HEK293 (cell line): ENCODE measurements at regions not wholly inside any gene's neighbourhood (a gene's known extent, or its start where the extent isn't known, plus 50 kb on each side); places are given as distances from the start of the nearest gene placed in this dataset.

ENCODE experiments used
- CTCF ChIA-PET: fragments of 350-600 bp; formaldehyde crosslinking; extraction: SDS; loops from one replicate; lab custom pipeline; 2021; ENCODE audit warnings: antibody characterized with exemption; lab: Yijun Ruan, JAX
- POLR2A ChIA-PET: fragments of 300-600 bp; formaldehyde crosslinking; extraction: SDS; loops from one replicate; lab custom pipeline; 2020; ENCODE audit warnings: antibody characterized with exemption, inconsistent platforms; lab: Yijun Ruan, JAX
- H3K27ac ChIP-seq: fragments of 200-500 bp; sonication (Bioruptor generic); 2 replicates; pipeline ENCODE4 v1.5.1; 2014; ENCODE audit warnings: low read depth, low read length, control low read depth, inconsistent platforms; ENCODE audit errors: extremely low read depth
- H3K36me3 ChIP-seq, 2 experiments: fragments of 200-500 bp in 1 of 2; sonication (Bioruptor generic) in 1 of 2; 1 replicate in 1 of 2; 2 replicates in 1 of 2; pipeline ENCODE4 v1.5.1; 2014 to 2017; ENCODE audit warnings: inconsistent platforms in 2 of 2, low read length in 2 of 2; ENCODE audit not compliant: control insufficient read depth in 2 of 2, insufficient read depth in 1 of 2
- H3K4me1 ChIP-seq: fragments of 200-500 bp; sonication (Bioruptor generic); 2 replicates; pipeline ENCODE4 v1.5.1; 2014; ENCODE audit warnings: mild to moderate bottlenecking, low read length, inconsistent platforms; ENCODE audit not compliant: control insufficient read depth, insufficient read depth
- H3K4me3 ChIP-seq: 2 replicates; pipeline ENCODE4 v1.5.1; 2011; ENCODE audit warnings: low read depth, mild to moderate bottlenecking, control low read depth, low read length, moderate library complexity
- H3K9me3 ChIP-seq: fragments of 200-500 bp; sonication (Bioruptor generic); 2 replicates; pipeline ENCODE4 v1.5.1; 2014; ENCODE audit warnings: low read depth, low read length, inconsistent platforms; ENCODE audit not compliant: control insufficient read depth, insufficient read depth
- BCL11B ChIP-seq: fragments of 450-650 bp; formaldehyde crosslinking; IDR thresholded peaks from 2 replicates; pipeline ENCODE4 v1.5.1; 2016; ENCODE audit warnings: low read depth, missing biosample characterization, missing genetic modification characterization
- EGR2 ChIP-seq: fragments of 450-650 bp; formaldehyde crosslinking; IDR thresholded peaks from 2 replicates; pipeline ENCODE4 v1.5.1; 2016; ENCODE audit warnings: low read depth, missing biosample characterization, missing genetic modification characterization
- GLI2 ChIP-seq: fragments of 450-650 bp; formaldehyde crosslinking; IDR thresholded peaks from 2 replicates; pipeline ENCODE4; 2017; ENCODE audit warnings: missing biosample characterization, missing genetic modification characterization, low read depth, borderline replicate concordance
- GLI4 ChIP-seq: fragments of 450-650 bp; formaldehyde crosslinking; IDR thresholded peaks from 2 replicates; pipeline ENCODE4 v1.5.1; 2016; ENCODE audit warnings: missing biosample characterization, missing genetic modification characterization
- GLIS1 ChIP-seq: fragments of 450-650 bp; formaldehyde crosslinking; IDR thresholded peaks from 2 replicates; pipeline ENCODE4 v1.5.1; 2016; ENCODE audit warnings: missing biosample characterization, missing genetic modification characterization
- KLF16 ChIP-seq: fragments of 450-650 bp; formaldehyde crosslinking; IDR thresholded peaks from 2 replicates; pipeline ENCODE4 v1.5.1; 2017; ENCODE audit warnings: missing biosample characterization, missing genetic modification characterization
- PRDM10 ChIP-seq: fragments of 450-650 bp; formaldehyde crosslinking; IDR thresholded peaks from 2 replicates; pipeline ENCODE4 v1.5.1; 2016; ENCODE audit warnings: missing biosample characterization, missing genetic modification characterization
- PRDM2 ChIP-seq: fragments of 450-650 bp; formaldehyde crosslinking; IDR thresholded peaks from 2 replicates; pipeline ENCODE4 v1.5.1; 2016; ENCODE audit warnings: missing biosample characterization, missing genetic modification characterization, borderline replicate concordance
- SETDB1 ChIP-seq: IDR thresholded peaks from one replicate; pipeline ENCODE4 v1.6.1; 2017; ENCODE audit warnings: mild to moderate bottlenecking, low read length, moderate library complexity, mixed read lengths; ENCODE audit not compliant: insufficient read length
- WT1 ChIP-seq: fragments of 450-650 bp; formaldehyde crosslinking; IDR thresholded peaks from 2 replicates; pipeline ENCODE4 v1.5.1; 2016; ENCODE audit warnings: missing biosample characterization, missing genetic modification characterization
- ZBTB1 ChIP-seq: fragments of 450-650 bp; formaldehyde crosslinking; IDR thresholded peaks from 2 replicates; pipeline ENCODE4 v1.5.1; 2016; ENCODE audit warnings: missing biosample characterization, missing genetic modification characterization
- ZBTB20 ChIP-seq: fragments of 450-650 bp; formaldehyde crosslinking; IDR thresholded peaks from 2 replicates; pipeline ENCODE4 v1.5.1; 2016; ENCODE audit warnings: missing biosample characterization, missing genetic modification characterization
- ZBTB26 ChIP-seq: fragments of 450-650 bp; formaldehyde crosslinking; optimal IDR thresholded peaks from 2 replicates; pipeline ENCODE3; 2016; ENCODE audit warnings: missing biosample characterization, mild to moderate bottlenecking, missing genetic modification characterization
- ZNF146 ChIP-seq: fragments of 450-650 bp; formaldehyde crosslinking; IDR thresholded peaks from 2 replicates; pipeline ENCODE4 v1.5.1; 2016; ENCODE audit warnings: missing biosample characterization, missing genetic modification characterization
- ZNF155 ChIP-seq: fragments of 450-650 bp; formaldehyde crosslinking; IDR thresholded peaks from 2 replicates; pipeline ENCODE4 v1.5.1; 2016; ENCODE audit warnings: missing biosample characterization, missing genetic modification characterization
- ZNF292 ChIP-seq: fragments of 450-650 bp; formaldehyde crosslinking; IDR thresholded peaks from 2 replicates; pipeline ENCODE4 v1.5.1; 2016; ENCODE audit warnings: low read depth, missing biosample characterization, missing genetic modification characterization, borderline replicate concordance
- ZNF362 ChIP-seq: fragments of 450-650 bp; formaldehyde crosslinking; IDR thresholded peaks from 2 replicates; pipeline ENCODE4 v1.5.1; 2016; ENCODE audit warnings: missing biosample characterization, missing genetic modification characterization
- ZNF529 ChIP-seq: fragments of 450-650 bp; formaldehyde crosslinking; IDR thresholded peaks from 2 replicates; pipeline ENCODE4 v1.5.1; 2017; ENCODE audit warnings: missing genetic modification characterization, missing biosample characterization; ENCODE audit not compliant: insufficient replicate concordance
- ZNF560 ChIP-seq: fragments of 450-650 bp; formaldehyde crosslinking; IDR thresholded peaks from 2 replicates; pipeline ENCODE4 v1.5.1; 2017; ENCODE audit warnings: missing biosample characterization, missing genetic modification characterization, borderline replicate concordance
- ZNF596 ChIP-seq: fragments of 450-650 bp; IDR thresholded peaks from 2 replicates; pipeline ENCODE4 v1.5.0; 2018; ENCODE audit warnings: missing biosample characterization, mild to moderate bottlenecking, missing genetic modification characterization, moderate library complexity
- ZNF623 ChIP-seq: fragments of 450-650 bp; formaldehyde crosslinking; IDR thresholded peaks from 2 replicates; pipeline ENCODE4 v1.5.1; 2016; ENCODE audit warnings: missing biosample characterization, missing genetic modification characterization
- ZNF626 ChIP-seq: fragments of 450-650 bp; sonication (Bioruptor Pico); formaldehyde crosslinking; IDR thresholded peaks from 2 replicates; pipeline ENCODE4 v1.5.1; 2018; ENCODE audit warnings: missing biosample characterization, missing genetic modification characterization, inconsistent platforms
- ZNF664 ChIP-seq: fragments of 450-650 bp; formaldehyde crosslinking; IDR thresholded peaks from 2 replicates; pipeline ENCODE4 v1.5.1; 2016; ENCODE audit warnings: missing biosample characterization, missing genetic modification characterization
- ZNF785 ChIP-seq: fragments of 450-650 bp; formaldehyde crosslinking; IDR thresholded peaks from 2 replicates; pipeline ENCODE4 v1.5.1; 2016; ENCODE audit warnings: missing biosample characterization, missing genetic modification characterization
- ZNF791 ChIP-seq: fragments of 450-650 bp; formaldehyde crosslinking; IDR thresholded peaks from 2 replicates; pipeline ENCODE4 v1.5.1; 2016; ENCODE audit warnings: missing biosample characterization, missing genetic modification characterization
- ZNF792 ChIP-seq: fragments of 450-650 bp; formaldehyde crosslinking; IDR thresholded peaks from 2 replicates; pipeline ENCODE4 v1.5.1; 2016; ENCODE audit warnings: missing biosample characterization, missing genetic modification characterization

- Histone ChIP-seq H3K27ac (no peak overlapping the region), H3K9me3 (no peaks in the 10 kb centered on the region), H3K4me1 (no peaks in the 10 kb centered on the region), H3K36me3 (no peaks in the 10 kb centered on the region), H3K4me3 (no peak overlapping the region)
- POLR2A ChIA-PET = no interaction called here
- CTCF ChIA-PET = no interaction called here
- no peak for TF ChIP-seq PRDM2 (tag by site-specific recombination)
- TF ChIP-seq ZNF664 = no peak
- TF ChIP-seq GLI4 (tag by site-specific recombination) = no peak
- TF ChIP-seq PRDM10 (tag by site-specific recombination) = no peak
- TF ChIP-seq GLI2 = no peak
- TF ChIP-seq WT1 = no peak
- TF ChIP-seq SETDB1 = no peak
- TF ChIP-seq ZNF529 (tag by site-specific recombination) = no peak
- TF ChIP-seq ZNF292 (tag by site-specific recombination) = no peak
- no peak for TF ChIP-seq ZNF785 (tag by site-specific recombination)
- no peak for TF ChIP-seq ZNF146
- no peak for TF ChIP-seq ZBTB1 (tag by site-specific recombination)
- no peak for TF ChIP-seq ZBTB20 (tag by site-specific recombination)
- TF ChIP-seq ZNF362 (tag by site-specific recombination) = no peak
- TF ChIP-seq EGR2 (tag by site-specific recombination) = no peak
- no peak for TF ChIP-seq KLF16 (tag by site-specific recombination)
These were observed 54.1 kb upstream of the NUDT7 start for GRCh38 chr16:77668201-77668600.

- CTCF ChIA-PET = no interaction called here
- POLR2A ChIA-PET = no interaction called here
- no peak for TF ChIP-seq EGR2 (tag by site-specific recombination)
- no peak for TF ChIP-seq GLIS1 (tag by site-specific recombination)
- no peak for TF ChIP-seq ZNF623 (tag by site-specific recombination)
- no peak for TF ChIP-seq ZNF596
- TF ChIP-seq ZNF626 = no peak
- TF ChIP-seq ZNF792 = no peak
- no peak for TF ChIP-seq ZBTB1 (tag by site-specific recombination)
- no peak for TF ChIP-seq ZNF560 (tag by site-specific recombination)
- TF ChIP-seq ZNF791 = no peak
- no peak for TF ChIP-seq KLF16 (tag by site-specific recombination)
- no peak for TF ChIP-seq BCL11B (tag by site-specific recombination)
- TF ChIP-seq ZNF155 (tag by site-specific recombination) = no peak
- no peak for TF ChIP-seq ZBTB26 (tag by site-specific recombination)
These were observed 53.3 kb upstream of the NUDT7 start for GRCh38 chr16:77669057-77669456.

More at GRCh38 chr16:77669057-77669456, 53.3 kb upstream of the NUDT7 start:
- Histone ChIP-seq H3K9me3 (no peaks in the 10 kb centered on the region), H3K27ac (no peak overlapping the region), H3K36me3 (no peaks in the 10 kb centered on the region), H3K4me3 (no peak overlapping the region), H3K4me1 (no peaks in the 10 kb centered on the region)
